ENCODE measurements at regions not wholly inside any gene's neighbourhood (a gene's known extent, or its start where the extent isn't known, plus 50 kb on each side); places are given as distances from the start of the nearest gene placed in this dataset.
A peak's percentile ranks its signal among the peaks of the same experiment; 100 is the strongest.

GRCh38 chr6:146980900-146981329, 223.3 kb upstream of the STXBP5 start (continued):
- TF ChIP-seq MAX (IDR thresholded peaks at IDR 0.05) (no peak), ZNF609 (CRISPR knock-in tag; IDR thresholded peaks at IDR 0.05; ENCODE audit: borderline replicate concordance) (peak; percentile 98), NFKBIZ (CRISPR knock-in tag; IDR thresholded peaks at IDR 0.05) (peak; percentile 82; the same call in 1 of the 2 replicates), SP140L (CRISPR knock-in tag; IDR thresholded peaks at IDR 0.05; ENCODE audit: borderline replicate concordance) (no peak), FOXO1 (CRISPR knock-in tag; IDR thresholded peaks at IDR 0.05) (peak; percentile 96), AHR (CRISPR knock-in tag; IDR thresholded peaks at IDR 0.05) (no peak), TOPORS (CRISPR knock-in tag; IDR thresholded peaks at IDR 0.05) (peak; percentile 70; the same call in 1 of the 2 replicates), FOXJ3 (CRISPR knock-in tag; IDR thresholded peaks at IDR 0.05; ENCODE audit: borderline replicate concordance) (peak; percentile 93), SOX13 (IDR thresholded peaks at IDR 0.05) (peak; percentile 95), SOX13 (CRISPR knock-in tag; conservative IDR thresholded peaks at IDR 0.05 in 1 of 2, IDR thresholded peaks at IDR 0.05 in 1 of 2) (peak in 1 of 2 experiments; percentile 99; a peak in 2 of 4 replicates), PRMT3 (CRISPR knock-in tag; IDR thresholded peaks at IDR 0.05; ENCODE audit: borderline replicate concordance, low read depth) (no peak), ZBTB46 (CRISPR knock-in tag; IDR thresholded peaks at IDR 0.05; ENCODE audit: borderline replicate concordance) (no peak), GZF1 (CRISPR knock-in tag; IDR thresholded peaks at IDR 0.05) (0 out of 2 replicates have a peak, but pooled peaks have one; percentile 43), ZNF781 (CRISPR knock-in tag; IDR thresholded peaks at IDR 0.05; ENCODE audit: borderline replicate concordance, not compliant biosample characterization) (peak; percentile 79), ZFP37 (CRISPR knock-in tag; IDR thresholded peaks at IDR 0.05; ENCODE audit: borderline replicate concordance) (no peak), ZNF124 (CRISPR knock-in tag; IDR thresholded peaks at IDR 0.05) (no peak), SATB2 (CRISPR knock-in tag; IDR thresholded peaks at IDR 0.05) (no peak), ZNF724P (CRISPR knock-in tag; IDR thresholded peaks at IDR 0.05; ENCODE audit: borderline replicate concordance) (no peak), TBL1XR1 (IDR thresholded peaks at IDR 0.05; ENCODE audit: borderline replicate concordance, low read length, partially characterized antibody) (no peak), ZNF451 (CRISPR knock-in tag; IDR thresholded peaks at IDR 0.05) (no peak), CERS6 (CRISPR knock-in tag; IDR thresholded peaks at IDR 0.05) (no peak), CEBPG (CRISPR knock-in tag; IDR thresholded peaks at IDR 0.05) (peak; percentile 66; the same call in 1 of the 2 replicates), EZH2 (conservative IDR thresholded peaks at IDR 0.05; ENCODE audit: low read depth, low read length) (no peak), MIXL1 (CRISPR knock-in tag; IDR thresholded peaks at IDR 0.05) (peak; percentile 91), HDAC1 (CRISPR knock-in tag; IDR thresholded peaks at IDR 0.05) (peak; percentile 81), PHF21A (CRISPR knock-in tag; IDR thresholded peaks at IDR 0.05) (peak; percentile 86)
